HEK293 (cell line): ENCODE measurements at regions not wholly inside any gene's neighbourhood (a gene's known extent, or its start where the extent isn't known, plus 50 kb on each side); places are given as distances from the start of the nearest gene placed in this dataset.

Experiments used
- HOXA7 ChIP-seq: sonication (generic); formaldehyde crosslinking; IDR thresholded peaks from 2 replicates; pipeline ENCODE4 v1.8.1; 2022; ENCODE audit warnings: missing genetic modification reagents, borderline replicate concordance
- HOXC10 ChIP-seq: sonication (generic); formaldehyde crosslinking; IDR thresholded peaks from 2 replicates; pipeline ENCODE4 v1.8.1; 2023; ENCODE audit warnings: mild to moderate bottlenecking, missing genetic modification reagents
- ZNF510 ChIP-seq: fragments of 450-650 bp; formaldehyde crosslinking; IDR thresholded peaks from 2 replicates; pipeline ENCODE4 v1.5.1; 2018; ENCODE audit warnings: mild to moderate bottlenecking, missing genetic modification characterization, missing biosample characterization; ENCODE audit not compliant: insufficient replicate concordance
- ZNF629 ChIP-seq: fragments of 450-650 bp; formaldehyde crosslinking; IDR thresholded peaks from 2 replicates; pipeline ENCODE4 v1.5.1; 2017; ENCODE audit warnings: missing biosample characterization, missing genetic modification characterization
- TF ChIP-seq, protein P1 (sequence below): fragments of 450-650 bp; formaldehyde crosslinking; IDR thresholded peaks from 2 replicates; pipeline ENCODE4 v1.5.1; 2016; ENCODE audit warnings: missing biosample characterization, missing genetic modification characterization
- TF ChIP-seq, protein P2 (sequence below): fragments of 450-650 bp; formaldehyde crosslinking; IDR thresholded peaks from 2 replicates; pipeline ENCODE4 v1.5.1; 2016; ENCODE audit warnings: missing biosample characterization, missing genetic modification characterization
- TF ChIP-seq, protein P3 (sequence below): fragments of 450-650 bp; formaldehyde crosslinking; IDR thresholded peaks from 2 replicates; pipeline ENCODE4 v1.5.1; 2016; ENCODE audit warnings: missing biosample characterization, missing genetic modification characterization

DNA sequence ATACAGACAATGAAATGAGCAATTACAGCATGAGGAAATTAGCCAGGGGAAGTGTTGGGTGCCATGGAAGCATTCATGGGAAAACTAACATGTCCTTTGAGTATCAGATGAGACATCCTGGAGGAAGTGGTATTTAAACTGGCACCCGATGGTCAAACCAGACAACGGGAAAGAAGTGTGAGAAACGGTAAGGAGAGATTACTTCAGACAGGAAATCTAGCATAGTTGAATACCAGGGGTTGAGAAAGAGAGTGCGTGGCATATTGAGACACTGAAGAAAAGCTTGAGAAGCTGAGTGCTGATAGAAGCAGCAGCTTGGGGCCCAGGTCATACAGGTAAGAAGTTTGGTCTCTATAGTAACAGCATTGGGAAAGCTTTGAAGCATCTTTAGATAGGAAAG lies 175.3 kb downstream of the C11orf87 start:
- TF ChIP-seq, protein P1, sequence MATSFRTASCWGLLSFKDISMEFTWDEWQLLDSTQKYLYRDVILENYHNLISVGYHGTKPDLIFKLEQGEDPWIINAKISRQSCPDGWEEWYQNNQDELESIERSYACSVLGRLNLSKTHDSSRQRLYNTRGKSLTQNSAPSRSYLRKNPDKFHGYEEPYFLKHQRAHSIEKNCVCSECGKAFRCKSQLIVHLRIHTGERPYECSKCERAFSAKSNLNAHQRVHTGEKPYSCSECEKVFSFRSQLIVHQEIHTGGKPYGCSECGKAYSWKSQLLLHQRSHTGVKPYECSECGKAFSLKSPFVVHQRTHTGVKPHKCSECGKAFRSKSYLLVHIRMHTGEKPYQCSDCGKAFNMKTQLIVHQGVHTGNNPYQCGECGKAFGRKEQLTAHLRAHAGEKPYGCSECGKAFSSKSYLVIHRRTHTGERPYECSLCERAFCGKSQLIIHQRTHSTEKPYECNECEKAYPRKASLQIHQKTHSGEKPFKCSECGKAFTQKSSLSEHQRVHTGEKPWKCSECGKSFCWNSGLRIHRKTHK (tag by site-specific recombination) = no peak
- TF ChIP-seq, protein P2, sequence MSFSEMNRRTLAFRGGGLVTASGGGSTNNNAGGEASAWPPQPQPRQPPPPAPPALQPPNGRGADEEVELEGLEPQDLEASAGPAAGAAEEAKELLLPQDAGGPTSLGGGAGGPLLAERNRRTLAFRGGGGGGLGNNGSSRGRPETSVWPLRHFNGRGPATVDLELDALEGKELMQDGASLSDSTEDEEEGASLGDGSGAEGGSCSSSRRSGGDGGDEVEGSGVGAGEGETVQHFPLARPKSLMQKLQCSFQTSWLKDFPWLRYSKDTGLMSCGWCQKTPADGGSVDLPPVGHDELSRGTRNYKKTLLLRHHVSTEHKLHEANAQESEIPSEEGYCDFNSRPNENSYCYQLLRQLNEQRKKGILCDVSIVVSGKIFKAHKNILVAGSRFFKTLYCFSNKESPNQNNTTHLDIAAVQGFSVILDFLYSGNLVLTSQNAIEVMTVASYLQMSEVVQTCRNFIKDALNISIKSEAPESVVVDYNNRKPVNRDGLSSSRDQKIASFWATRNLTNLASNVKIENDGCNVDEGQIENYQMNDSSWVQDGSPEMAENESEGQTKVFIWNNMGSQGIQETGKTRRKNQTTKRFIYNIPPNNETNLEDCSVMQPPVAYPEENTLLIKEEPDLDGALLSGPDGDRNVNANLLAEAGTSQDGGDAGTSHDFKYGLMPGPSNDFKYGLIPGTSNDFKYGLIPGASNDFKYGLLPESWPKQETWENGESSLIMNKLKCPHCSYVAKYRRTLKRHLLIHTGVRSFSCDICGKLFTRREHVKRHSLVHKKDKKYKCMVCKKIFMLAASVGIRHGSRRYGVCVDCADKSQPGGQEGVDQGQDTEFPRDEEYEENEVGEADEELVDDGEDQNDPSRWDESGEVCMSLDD (tag by site-specific recombination) = no peak
- TF ChIP-seq, protein P3, sequence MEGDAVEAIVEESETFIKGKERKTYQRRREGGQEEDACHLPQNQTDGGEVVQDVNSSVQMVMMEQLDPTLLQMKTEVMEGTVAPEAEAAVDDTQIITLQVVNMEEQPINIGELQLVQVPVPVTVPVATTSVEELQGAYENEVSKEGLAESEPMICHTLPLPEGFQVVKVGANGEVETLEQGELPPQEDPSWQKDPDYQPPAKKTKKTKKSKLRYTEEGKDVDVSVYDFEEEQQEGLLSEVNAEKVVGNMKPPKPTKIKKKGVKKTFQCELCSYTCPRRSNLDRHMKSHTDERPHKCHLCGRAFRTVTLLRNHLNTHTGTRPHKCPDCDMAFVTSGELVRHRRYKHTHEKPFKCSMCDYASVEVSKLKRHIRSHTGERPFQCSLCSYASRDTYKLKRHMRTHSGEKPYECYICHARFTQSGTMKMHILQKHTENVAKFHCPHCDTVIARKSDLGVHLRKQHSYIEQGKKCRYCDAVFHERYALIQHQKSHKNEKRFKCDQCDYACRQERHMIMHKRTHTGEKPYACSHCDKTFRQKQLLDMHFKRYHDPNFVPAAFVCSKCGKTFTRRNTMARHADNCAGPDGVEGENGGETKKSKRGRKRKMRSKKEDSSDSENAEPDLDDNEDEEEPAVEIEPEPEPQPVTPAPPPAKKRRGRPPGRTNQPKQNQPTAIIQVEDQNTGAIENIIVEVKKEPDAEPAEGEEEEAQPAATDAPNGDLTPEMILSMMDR (tag by site-specific recombination) = no peak
- TF ChIP-seq HOXA7 (CRISPR knock-in tag) = no peak
- TF ChIP-seq ZNF629 (tag by site-specific recombination) = no peak
- no peak for TF ChIP-seq ZNF510 (tag by site-specific recombination)
- TF ChIP-seq HOXC10 = no peak
